ENCODE measurements at regions not wholly inside any gene's neighbourhood (a gene's known extent, or its start where the extent isn't known, plus 50 kb on each side); places are given as distances from the start of the nearest gene placed in this dataset.

- DNase-seq (ENCODE audit: low spot score) = no peak
- no peak for TF ChIP-seq CTCF (IDR thresholded peaks at IDR 0.05; ENCODE audit: extremely low read depth, missing control alignments)
Observed at GRCh38 chr1:201603613-201604232, 64.8 kb downstream of the NAV1 start.

- TF ChIP-seq CTCF (IDR thresholded peaks at IDR 0.05; ENCODE audit: extremely low read depth, missing control alignments) = no peak
- DNase-seq (ENCODE audit: low spot score) = no peak
Observed at GRCh38 chr1:201605385-201606010, 66.6 kb downstream of the NAV1 start.

DNA sequence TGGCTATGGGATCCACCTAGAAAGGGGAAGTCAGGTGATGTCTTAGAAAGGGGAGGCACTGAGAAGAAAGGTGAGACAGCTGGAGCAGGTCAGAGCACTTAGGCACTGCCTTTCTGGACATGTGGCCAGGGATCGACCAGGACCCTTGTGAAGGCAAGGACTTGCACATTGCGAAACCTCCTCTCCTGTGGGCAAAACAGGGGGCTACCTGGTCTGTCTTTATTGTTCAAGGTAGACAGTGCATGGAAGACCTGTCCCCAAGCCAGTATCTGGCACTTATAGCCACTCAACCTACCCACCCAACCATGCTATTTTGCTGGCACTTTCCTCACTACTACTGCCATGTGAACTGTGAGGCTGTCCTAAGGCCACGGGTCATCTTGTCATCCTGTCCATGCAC lies 67.2 kb downstream of the NAV1 start:
- no peak for DNase-seq (ENCODE audit: low spot score)
- no peak for TF ChIP-seq CTCF (IDR thresholded peaks at IDR 0.05; ENCODE audit: extremely low read depth, missing control alignments)

DNA sequence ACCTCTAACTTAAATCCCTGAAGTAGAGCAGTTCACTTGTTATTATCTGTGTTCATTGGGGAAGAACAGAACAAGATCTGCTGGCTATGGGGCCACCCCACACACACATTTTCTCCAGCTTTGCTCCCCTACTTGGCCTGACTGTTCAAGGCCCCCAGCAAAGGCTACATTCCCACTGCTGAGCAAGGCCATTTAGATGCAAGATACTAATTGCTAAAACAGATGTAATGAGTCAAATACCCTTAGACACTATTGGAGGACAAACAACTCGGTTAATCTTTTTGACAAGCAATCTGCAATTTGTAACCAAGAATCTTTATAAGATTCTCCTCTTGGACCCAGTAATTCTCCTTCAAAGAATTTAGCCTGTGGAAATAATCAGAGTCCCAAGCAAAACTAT lies 67.7 kb downstream of the NAV1 start:
- DNase-seq (ENCODE audit: low spot score) = no peak

GRCh38 chr1:201608635-201609395 lies 69.9 kb downstream of the NAV1 start:
- TF ChIP-seq CTCF (IDR thresholded peaks at IDR 0.05; ENCODE audit: extremely low read depth, missing control alignments) = no peak
- DNase-seq (ENCODE audit: low spot score) = no peak

More for the DNA sequence above, 67.7 kb downstream of the NAV1 start:
- no peak for TF ChIP-seq CTCF (IDR thresholded peaks at IDR 0.05; ENCODE audit: extremely low read depth, missing control alignments)

DNA sequence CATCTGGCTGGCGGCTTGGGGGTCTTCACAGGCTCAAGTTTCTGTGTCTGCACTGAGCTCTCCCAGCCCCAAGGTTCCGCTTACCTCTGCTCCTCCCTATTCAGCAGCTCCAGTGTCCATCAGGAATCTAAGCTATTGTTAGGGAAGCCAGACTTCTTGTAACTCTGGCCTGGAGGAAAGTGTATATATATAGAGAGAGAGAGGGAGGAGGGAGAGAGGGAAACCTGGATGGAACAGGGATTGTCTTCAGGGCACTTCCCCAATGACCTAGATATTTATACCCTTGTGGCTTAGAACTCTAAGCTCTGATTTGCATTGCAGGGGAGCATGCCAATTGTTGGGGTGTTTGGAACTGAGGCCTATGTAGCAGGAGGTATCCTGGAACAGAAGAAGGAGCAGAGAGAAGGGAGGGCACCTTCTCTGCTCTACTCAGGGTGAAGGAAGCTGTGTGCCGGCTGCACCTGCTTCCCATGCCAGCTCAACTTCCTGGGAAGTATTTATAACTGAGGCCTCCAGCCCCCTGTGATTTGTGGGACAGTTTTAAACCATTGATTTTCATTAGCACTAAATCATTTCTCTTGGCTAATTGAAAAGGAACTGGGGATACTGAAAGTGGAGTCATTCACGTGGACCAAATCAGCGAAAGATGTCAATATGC lies 70.9 kb downstream of the NAV1 start:
- DNase-seq (ENCODE audit: low spot score) = no peak
- no peak for TF ChIP-seq CTCF (IDR thresholded peaks at IDR 0.05; ENCODE audit: extremely low read depth, missing control alignments)

DNA sequence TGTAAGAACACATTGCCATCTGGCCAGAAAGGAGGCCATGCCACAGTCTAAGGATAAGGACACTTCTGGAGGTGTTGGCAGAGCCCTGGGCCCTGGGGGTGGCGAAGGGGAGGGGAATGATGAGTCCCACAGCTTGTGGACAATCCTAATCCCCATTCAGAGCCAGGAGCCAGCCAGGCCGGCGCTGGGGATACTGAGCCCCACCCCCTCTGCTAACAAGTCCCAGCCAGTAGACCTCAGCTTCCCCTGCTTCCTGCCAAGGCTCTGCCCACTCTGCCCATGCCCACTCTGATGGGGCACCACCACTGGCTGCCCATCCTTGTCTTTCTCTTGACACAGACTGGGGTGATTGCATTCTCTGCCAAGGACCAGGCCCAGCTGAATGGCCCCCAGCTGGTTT lies 71.9 kb downstream of the NAV1 start:
- no peak for DNase-seq (ENCODE audit: low spot score)
- no peak for TF ChIP-seq CTCF (IDR thresholded peaks at IDR 0.05; ENCODE audit: extremely low read depth, missing control alignments)

All from GM20000 (cell line).